ENCODE measurements at regions not wholly inside any gene's neighbourhood (a gene's known extent, or its start where the extent isn't known, plus 50 kb on each side); places are given as distances from the start of the nearest gene placed in this dataset.

DNA sequence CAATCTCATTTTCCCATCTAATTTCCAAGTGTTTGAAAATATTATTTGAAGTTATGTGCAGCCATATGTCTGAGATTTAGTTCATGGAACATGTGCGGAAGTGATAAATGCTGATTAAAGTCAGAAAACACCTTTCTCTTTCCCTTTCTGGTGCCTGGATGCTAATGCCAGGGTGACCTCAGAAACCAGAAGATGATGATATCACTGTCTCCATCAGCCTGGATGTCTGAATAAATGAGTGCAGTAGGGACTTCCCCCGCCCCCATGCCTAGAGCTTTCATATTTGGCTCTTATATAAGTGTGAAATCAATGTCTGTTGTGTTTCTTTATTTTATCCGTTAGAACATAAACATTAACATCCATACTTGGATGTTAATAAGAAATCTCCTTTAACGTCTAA lies 261.9 kb upstream of the LRIG3 start:
- no peak for TF ChIP-seq EZH2 (IDR thresholded peaks at IDR 0.05; ENCODE audit: borderline replicate concordance, low read depth, low read length, poor library complexity, severe bottlenecking)
- TF ChIP-seq, protein P1, sequence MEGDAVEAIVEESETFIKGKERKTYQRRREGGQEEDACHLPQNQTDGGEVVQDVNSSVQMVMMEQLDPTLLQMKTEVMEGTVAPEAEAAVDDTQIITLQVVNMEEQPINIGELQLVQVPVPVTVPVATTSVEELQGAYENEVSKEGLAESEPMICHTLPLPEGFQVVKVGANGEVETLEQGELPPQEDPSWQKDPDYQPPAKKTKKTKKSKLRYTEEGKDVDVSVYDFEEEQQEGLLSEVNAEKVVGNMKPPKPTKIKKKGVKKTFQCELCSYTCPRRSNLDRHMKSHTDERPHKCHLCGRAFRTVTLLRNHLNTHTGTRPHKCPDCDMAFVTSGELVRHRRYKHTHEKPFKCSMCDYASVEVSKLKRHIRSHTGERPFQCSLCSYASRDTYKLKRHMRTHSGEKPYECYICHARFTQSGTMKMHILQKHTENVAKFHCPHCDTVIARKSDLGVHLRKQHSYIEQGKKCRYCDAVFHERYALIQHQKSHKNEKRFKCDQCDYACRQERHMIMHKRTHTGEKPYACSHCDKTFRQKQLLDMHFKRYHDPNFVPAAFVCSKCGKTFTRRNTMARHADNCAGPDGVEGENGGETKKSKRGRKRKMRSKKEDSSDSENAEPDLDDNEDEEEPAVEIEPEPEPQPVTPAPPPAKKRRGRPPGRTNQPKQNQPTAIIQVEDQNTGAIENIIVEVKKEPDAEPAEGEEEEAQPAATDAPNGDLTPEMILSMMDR (conservative IDR thresholded peaks at IDR 0.05; ENCODE audit: low read depth, low read length), result no peak
